CD14-positive monocyte (primary cell): ENCODE measurements at regions not wholly inside any gene's neighbourhood (a gene's known extent, or its start where the extent isn't known, plus 50 kb on each side); places are given as distances from the start of the nearest gene placed in this dataset.

Experiments used
- DNase-seq, 3 donors: peaks; one replicate each; pipeline ENCODE4 v3.0.0-alpha.2; 2011 to 2022
- H2AFZ ChIP-seq: 2 replicates; pipeline ENCODE4 v1.6.0; 2012; ENCODE audit warnings: mild to moderate bottlenecking, low read depth, low read length, inconsistent platforms; ENCODE audit not compliant: insufficient read depth, poor library complexity, severe bottlenecking
- H3K27ac ChIP-seq, 2 donors: 1 replicate in 1 of 2; 2 replicates in 1 of 2; pipeline ENCODE4 v1.5.1; 2012 to 2013; ENCODE audit warnings: low read length in 2 of 2, control low read depth in 1 of 2, inconsistent platforms in 1 of 2, low read depth in 1 of 2, mild to moderate bottlenecking in 1 of 2
- H3K27me3 ChIP-seq, 2 donors: one replicate each; pipeline versions ENCODE4 v1.6.0 to v1.6.1; 2011 to 2013; ENCODE audit warnings: low read length in 2 of 2; ENCODE audit not compliant: control insufficient read depth in 2 of 2, insufficient read depth in 2 of 2
- H3K36me3 ChIP-seq, 2 donors: replicated peaks in 1 of 2; 1 replicate in 1 of 2; 2 replicates in 1 of 2; pipeline versions ENCODE4 v1.5.1 to v1.6.1; 2012 to 2013; ENCODE audit warnings: low read length in 2 of 2, control low read depth in 1 of 2, inconsistent platforms in 1 of 2, mild to moderate bottlenecking in 1 of 2; ENCODE audit not compliant: insufficient read depth in 2 of 2, control insufficient read depth in 1 of 2
- H3K4me1 ChIP-seq, 2 donors: 1 replicate in 1 of 2; 2 replicates in 1 of 2; pipeline versions ENCODE4 v1.5.1 to v1.6.1; 2012 to 2013; ENCODE audit warnings: low read length in 2 of 2, control low read depth in 1 of 2, inconsistent platforms in 1 of 2, mild to moderate bottlenecking in 1 of 2, moderate library complexity in 1 of 2; ENCODE audit not compliant: insufficient read depth in 2 of 2, control insufficient read depth in 1 of 2
- H3K4me2 ChIP-seq: replicated peaks from 2 replicates; pipeline ENCODE3; 2012; ENCODE audit warnings: low read length, moderate library complexity, mild to moderate bottlenecking; ENCODE audit not compliant: poor library complexity, severe bottlenecking; ENCODE audit errors: extremely low read depth
- H3K4me3 ChIP-seq, 3 experiments: fragments of 200-600 bp in 1 of 3; sonication (generic) in 1 of 3; replicated peaks in 1 of 3; 1 replicate in 2 of 3; 2 replicates in 1 of 3; pipeline ENCODE4 v1.5.1; 2011 to 2013; ENCODE audit warnings: low read length in 3 of 3, mild to moderate bottlenecking in 3 of 3, control low read depth in 2 of 3, low read depth in 2 of 3, inconsistent platforms in 1 of 3, moderate library complexity in 1 of 3
- H3K79me2 ChIP-seq: 2 replicates; pipeline ENCODE4 v1.6.0; 2012; ENCODE audit warnings: mild to moderate bottlenecking, control low read depth, inconsistent platforms, low read length, moderate library complexity; ENCODE audit not compliant: insufficient read depth
- H3K9ac ChIP-seq: 2 replicates; pipeline ENCODE4 v1.6.0; 2017; ENCODE audit warnings: low read length, mild to moderate bottlenecking; ENCODE audit not compliant: insufficient read depth, poor library complexity, severe bottlenecking
- H3K9me3 ChIP-seq, 2 donors: replicated peaks in 1 of 2; 1 replicate in 1 of 2; 2 replicates in 1 of 2; pipeline versions ENCODE4 v1.5.1 to v1.6.1; 2012 to 2013; ENCODE audit warnings: low read length in 2 of 2, control low read depth in 1 of 2; ENCODE audit not compliant: control insufficient read depth in 1 of 2, insufficient read depth in 1 of 2
- H4K20me1 ChIP-seq: 2 replicates; pipeline ENCODE4 v1.6.0; 2012; ENCODE audit warnings: mild to moderate bottlenecking, low read length, control low read depth, moderate library complexity; ENCODE audit not compliant: insufficient read depth
- H3K27ac Mint-ChIP-seq, 7 donors: one replicate each; pipeline ENCODE4 v1.8.0; 2020; ENCODE audit warnings: mild to moderate bottlenecking in 7 of 7, mixed read lengths in 7 of 7, moderate library complexity in 6 of 7, inconsistent platforms in 2 of 7
- H3K27me3 Mint-ChIP-seq, 3 donors: one replicate each; pipeline ENCODE4 v1.8.0; 2021 to 2022; ENCODE audit warnings: low read depth in 3 of 3, mild to moderate bottlenecking in 3 of 3, mixed read lengths in 3 of 3, moderate library complexity in 3 of 3, inconsistent platforms in 1 of 3
- H3K36me3 Mint-ChIP-seq, 2 donors: one replicate each; pipeline ENCODE4 v1.8.0; 2020; ENCODE audit warnings: mixed read lengths in 2 of 2, inconsistent platforms in 1 of 2, mild to moderate bottlenecking in 1 of 2
- H3K4me1 Mint-ChIP-seq: one replicate; pipeline ENCODE4 v1.8.0; 2020; ENCODE audit warnings: mild to moderate bottlenecking, mixed read lengths
- H3K4me3 Mint-ChIP-seq, 2 donors: one replicate each; pipeline ENCODE4 v1.8.0; 2020; ENCODE audit warnings: mild to moderate bottlenecking in 2 of 2, mixed read lengths in 2 of 2, moderate library complexity in 1 of 2
- H3K9me3 Mint-ChIP-seq, 7 donors: one replicate each; pipeline ENCODE4 v1.8.0; 2020 to 2022; ENCODE audit warnings: mixed read lengths in 7 of 7, mild to moderate bottlenecking in 6 of 7, moderate library complexity in 6 of 7, inconsistent platforms in 2 of 7
- CTCF ChIP-seq: fragments of 200-600 bp; IDR thresholded peaks from one replicate; pipeline ENCODE4 v1.8.0; 2022; ENCODE audit warnings: antibody characterized with exemption, mild to moderate bottlenecking
- WGBS: methylation state at CpG from one replicate; pipeline ENCODE4 v1.1.5; 2013; ENCODE audit warnings: missing lambda C conversion rate; ENCODE audit not compliant: insufficient coverage; 5-methylcytosine and 5-hydroxymethylcytosine counted together
- intact Hi-C, 2 donors: fragments of 100-400 bp; cut with micrococcal nuclease; formaldehyde crosslinking; loops; one replicate each; pipeline versions ENCODE4 v1.15.0 to v1.15.1; 2023

- H3K36me3 ChIP-seq = no peaks in the 10 kb centered on the region
- no peaks in the 10 kb centered on the region for H3K36me3 Mint-ChIP-seq
- peaks cover 3 to 17% (median 13%) of the 10 kb centered on the region in 7 donors for H3K9me3 Mint-ChIP-seq
- TF ChIP-seq CTCF = no peak
- no peaks in the 10 kb centered on the region for H4K20me1 ChIP-seq
- no peaks in the 10 kb centered on the region for H3K4me1 ChIP-seq
- no peak overlapping the region for H3K27ac ChIP-seq
- no peak overlapping the region for H2AFZ ChIP-seq
- no peak overlapping the region for H3K9ac ChIP-seq
- intact Hi-C loops = no loop called here
- H3K79me2 ChIP-seq = no peaks in the 10 kb centered on the region
- no peaks in the 10 kb centered on the region for H3K27me3 ChIP-seq
- 95% methylated on average over 8 of the region's 10 CpGs for WGBS
- DNase-seq = no peak
- H3K27ac Mint-ChIP-seq = no peak overlapping the region
- peaks cover 0 to 6% of the 10 kb centered on the region in 2 donors for H3K9me3 ChIP-seq
- H3K4me3 Mint-ChIP-seq = no peak overlapping the region
- H3K4me2 ChIP-seq = no peak overlapping the region
- peaks cover 4 to 7% (median 5%) of the 10 kb centered on the region in 3 donors for H3K27me3 Mint-ChIP-seq
- H3K4me1 Mint-ChIP-seq = peaks cover 3% of the 10 kb centered on the region
- no peak overlapping the region for H3K4me3 ChIP-seq
Observed at GRCh38 chr12:131421509-131422186, 289.2 kb upstream of the SFSWAP start.

GRCh38 chr12:131422187-131422520, 288.7 kb upstream of the SFSWAP start:
- H3K36me3 Mint-ChIP-seq = no peaks in the 10 kb centered on the region
- H3K27me3 Mint-ChIP-seq = peaks cover 4 to 7% (median 5%) of the 10 kb centered on the region in 3 donors
- H3K27ac ChIP-seq = no peak overlapping the region
- H3K4me3 ChIP-seq = no peak overlapping the region
- TF ChIP-seq CTCF = no peak
- no peak overlapping the region for H3K4me2 ChIP-seq
- no peaks in the 10 kb centered on the region for H3K27me3 ChIP-seq
- 100% methylated on average over 2 of the region's 5 CpGs for WGBS
- no peak overlapping the region for H3K4me3 Mint-ChIP-seq
- peaks cover 3 to 17% (median 13%) of the 10 kb centered on the region in 7 donors for H3K9me3 Mint-ChIP-seq
- H3K4me1 Mint-ChIP-seq = peaks cover 3% of the 10 kb centered on the region
- intact Hi-C loops = no loop called here
- no peaks in the 10 kb centered on the region for H4K20me1 ChIP-seq
- H3K36me3 ChIP-seq = no peaks in the 10 kb centered on the region
- no peak overlapping the region for H2AFZ ChIP-seq
- H3K9me3 ChIP-seq = peaks cover 0 to 6% of the 10 kb centered on the region in 2 donors
- H3K4me1 ChIP-seq = no peaks in the 10 kb centered on the region
- no peak for DNase-seq
- no peak overlapping the region for H3K9ac ChIP-seq
- H3K79me2 ChIP-seq = no peaks in the 10 kb centered on the region
- H3K27ac Mint-ChIP-seq = no peak overlapping the region
